WTC11 (cell line): ENCODE measurements at regions not wholly inside any gene's neighbourhood (a gene's known extent, or its start where the extent isn't known, plus 50 kb on each side); places are given as distances from the start of the nearest gene placed in this dataset.

Experiments used
- ATAC-seq: fragments of 200-7000 bp; cut with Tn5 transposase; 2 replicates; pipeline ENCODE4 v1.10.0; 2021; ENCODE audit warnings: mild to moderate bottlenecking, moderate library complexity
- CTCF ChIA-PET: fragments of 300-600 bp; sonication (Branson Sonifier 250); formaldehyde crosslinking; loops from one replicate; lab custom pipeline; 2021; ENCODE audit warnings: antibody characterized with exemption; lab: Charles Lee
- POLR2A ChIA-PET: fragments of 350-600 bp; sonication (Branson Sonifier 250); formaldehyde crosslinking; loops from one replicate; lab custom pipeline; 2021; ENCODE audit warnings: antibody characterized with exemption; lab: Charles Lee
- DNase-seq: peaks from one replicate; pipeline ENCODE4 v3.0.0; 2021; ENCODE audit warnings: low spot score
- H3K27ac Mint-ChIP-seq: 2 replicates; pipeline ENCODE4 v1.8.0; 2021; ENCODE audit warnings: mixed read lengths
- H3K27me3 Mint-ChIP-seq: 2 replicates; pipeline ENCODE4 v1.8.0; 2021; ENCODE audit warnings: low read depth, mild to moderate bottlenecking, moderate library complexity, mixed read lengths
- H3K36me3 Mint-ChIP-seq: 2 replicates; pipeline ENCODE4 v1.8.0; 2021; ENCODE audit warnings: mixed read lengths
- H3K4me1 Mint-ChIP-seq: 2 replicates; pipeline ENCODE4 v1.8.0; 2022; ENCODE audit warnings: mixed read lengths
- H3K4me3 Mint-ChIP-seq: 2 replicates; pipeline ENCODE4 v1.8.0; 2021; ENCODE audit warnings: mild to moderate bottlenecking, moderate library complexity, mixed read lengths
- H3K9me3 Mint-ChIP-seq: 2 replicates; pipeline ENCODE4 v1.8.0; 2021; ENCODE audit warnings: mixed read lengths
- CREM ChIP-seq: sonication (generic); formaldehyde crosslinking; IDR thresholded peaks from 2 replicates; pipeline ENCODE4 v1.8.1; 2022; ENCODE audit warnings: mild to moderate bottlenecking, missing genetic modification reagents, moderate library complexity
- GABPB1 ChIP-seq: sonication (generic); formaldehyde crosslinking; IDR thresholded peaks from 2 replicates; pipeline ENCODE4 v1.8.1; 2023; ENCODE audit warnings: mild to moderate bottlenecking, missing genetic modification reagents
- IRF2 ChIP-seq: sonication (generic); formaldehyde crosslinking; IDR thresholded peaks from 2 replicates; pipeline ENCODE4 v1.8.0; 2022; ENCODE audit warnings: low read depth, missing genetic modification reagents, borderline replicate concordance
- MXD4 ChIP-seq: fragments of 250-450 bp; sonication (Bioruptor Pico); IDR thresholded peaks from 2 replicates; pipeline ENCODE4 v1.8.0; 2021; ENCODE audit warnings: mild to moderate bottlenecking, moderate library complexity, borderline replicate concordance
- NFE2L1 ChIP-seq: sonication (generic); formaldehyde crosslinking; IDR thresholded peaks from 2 replicates; pipeline ENCODE4 v1.8.1; 2023; ENCODE audit warnings: missing genetic modification reagents
- NR1H2 ChIP-seq: sonication (generic); formaldehyde crosslinking; IDR thresholded peaks from 2 replicates; pipeline ENCODE4 v1.9.0; 2021; ENCODE audit warnings: mild to moderate bottlenecking, moderate library complexity, missing genetic modification reagents
- NR2C2 ChIP-seq: sonication (generic); formaldehyde crosslinking; IDR thresholded peaks from 2 replicates; pipeline ENCODE4 v1.8.0; 2022; ENCODE audit warnings: mild to moderate bottlenecking, missing genetic modification reagents
- RELA ChIP-seq: sonication (generic); formaldehyde crosslinking; IDR thresholded peaks from 2 replicates; pipeline ENCODE4 v1.8.1; 2022; ENCODE audit warnings: missing genetic modification reagents, mild to moderate bottlenecking, borderline replicate concordance
- RORB ChIP-seq: fragments of 250-450 bp; sonication (Bioruptor Pico); IDR thresholded peaks from 2 replicates; pipeline ENCODE4 v1.9.0; 2021; ENCODE audit warnings: mild to moderate bottlenecking
- SP1 ChIP-seq: sonication (generic); formaldehyde crosslinking; conservative IDR thresholded peaks from 2 replicates; pipeline ENCODE4 v1.8.1; 2022; ENCODE audit warnings: missing genetic modification reagents
- TCF7 ChIP-seq: sonication (generic); formaldehyde crosslinking; IDR thresholded peaks from 2 replicates; pipeline ENCODE4 v1.8.0; 2022; ENCODE audit warnings: mild to moderate bottlenecking, low read depth, missing genetic modification reagents, moderate library complexity
- ZBTB21 ChIP-seq: sonication (generic); formaldehyde crosslinking; IDR thresholded peaks from 2 replicates; pipeline ENCODE4 v1.8.1; 2023; ENCODE audit warnings: mild to moderate bottlenecking, missing genetic modification reagents, borderline replicate concordance
- ZNF138 ChIP-seq: sonication (generic); formaldehyde crosslinking; conservative IDR thresholded peaks from 2 replicates; pipeline ENCODE4 v1.8.1; 2022; ENCODE audit warnings: mild to moderate bottlenecking, moderate library complexity, missing genetic modification reagents
- ZNF232 ChIP-seq: sonication (generic); formaldehyde crosslinking; IDR thresholded peaks from 2 replicates; pipeline ENCODE4 v1.8.0; 2022; ENCODE audit warnings: mild to moderate bottlenecking, missing genetic modification reagents
- ZNF396 ChIP-seq: fragments of 250-450 bp; sonication (Bioruptor Pico); IDR thresholded peaks from 2 replicates; pipeline ENCODE4 v1.8.0; 2021; ENCODE audit warnings: mild to moderate bottlenecking, moderate library complexity, borderline replicate concordance
- TF ChIP-seq, protein P1 (sequence below): fragments of 250-450 bp; sonication (Bioruptor Pico); IDR thresholded peaks from 2 replicates; pipeline ENCODE4 v1.8.0; 2021; ENCODE audit warnings: mild to moderate bottlenecking
- TF ChIP-seq, protein P2 (sequence below): sonication (generic); formaldehyde crosslinking; IDR thresholded peaks from 2 replicates; pipeline ENCODE4 v1.8.0; 2023; ENCODE audit warnings: missing genetic modification reagents, mild to moderate bottlenecking, borderline replicate concordance
- TF ChIP-seq, protein P3 (sequence below): sonication (generic); formaldehyde crosslinking; IDR thresholded peaks from 2 replicates; pipeline ENCODE4 v1.8.1; 2022; ENCODE audit warnings: mild to moderate bottlenecking, missing genetic modification reagents, moderate library complexity, borderline replicate concordance
- TF ChIP-seq, protein P4 (sequence below): sonication (generic); formaldehyde crosslinking; IDR thresholded peaks from 2 replicates; pipeline ENCODE4 v1.8.1; 2022; ENCODE audit warnings: missing genetic modification reagents, borderline replicate concordance

DNA sequence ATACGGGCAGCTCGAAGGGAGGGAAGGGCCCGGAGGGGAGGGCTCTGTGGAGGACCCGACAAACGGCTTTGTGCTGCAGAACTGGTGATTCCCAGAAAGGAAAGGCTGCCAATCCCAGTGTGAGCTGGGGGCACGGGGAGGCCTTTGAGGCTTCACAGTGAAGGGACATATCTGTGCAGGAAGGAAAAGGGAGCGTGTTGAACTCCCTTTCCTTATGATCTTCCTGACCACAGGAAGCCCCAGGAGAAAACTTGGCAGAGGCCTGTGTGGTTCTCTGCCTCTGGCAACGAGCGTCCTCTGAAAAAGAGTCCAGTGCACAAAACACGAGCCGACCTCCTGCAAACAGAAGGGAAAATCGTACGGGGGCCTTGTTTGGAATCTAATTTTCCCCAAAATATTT, 683.5 kb upstream of the SALL3 start:
- TF ChIP-seq SP1 (CRISPR knock-in tag) (no peak), TCF7 (CRISPR knock-in tag) (no peak), RORB (CRISPR knock-in tag) (no peak), NR2C2 (CRISPR knock-in tag) (no peak), ZNF396 (CRISPR knock-in tag) (no peak), GABPB1 (CRISPR knock-in tag) (no peak), NR1H2 (CRISPR knock-in tag) (no peak), ZNF138 (CRISPR knock-in tag) (no peak), NFE2L1 (CRISPR knock-in tag) (no peak), RELA (CRISPR knock-in tag) (no peak)
- TF ChIP-seq, protein P1, sequence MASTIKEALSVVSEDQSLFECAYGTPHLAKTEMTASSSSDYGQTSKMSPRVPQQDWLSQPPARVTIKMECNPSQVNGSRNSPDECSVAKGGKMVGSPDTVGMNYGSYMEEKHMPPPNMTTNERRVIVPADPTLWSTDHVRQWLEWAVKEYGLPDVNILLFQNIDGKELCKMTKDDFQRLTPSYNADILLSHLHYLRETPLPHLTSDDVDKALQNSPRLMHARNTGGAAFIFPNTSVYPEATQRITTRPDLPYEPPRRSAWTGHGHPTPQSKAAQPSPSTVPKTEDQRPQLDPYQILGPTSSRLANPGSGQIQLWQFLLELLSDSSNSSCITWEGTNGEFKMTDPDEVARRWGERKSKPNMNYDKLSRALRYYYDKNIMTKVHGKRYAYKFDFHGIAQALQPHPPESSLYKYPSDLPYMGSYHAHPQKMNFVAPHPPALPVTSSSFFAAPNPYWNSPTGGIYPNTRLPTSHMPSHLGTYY: no peak
- TF ChIP-seq, protein P2, sequence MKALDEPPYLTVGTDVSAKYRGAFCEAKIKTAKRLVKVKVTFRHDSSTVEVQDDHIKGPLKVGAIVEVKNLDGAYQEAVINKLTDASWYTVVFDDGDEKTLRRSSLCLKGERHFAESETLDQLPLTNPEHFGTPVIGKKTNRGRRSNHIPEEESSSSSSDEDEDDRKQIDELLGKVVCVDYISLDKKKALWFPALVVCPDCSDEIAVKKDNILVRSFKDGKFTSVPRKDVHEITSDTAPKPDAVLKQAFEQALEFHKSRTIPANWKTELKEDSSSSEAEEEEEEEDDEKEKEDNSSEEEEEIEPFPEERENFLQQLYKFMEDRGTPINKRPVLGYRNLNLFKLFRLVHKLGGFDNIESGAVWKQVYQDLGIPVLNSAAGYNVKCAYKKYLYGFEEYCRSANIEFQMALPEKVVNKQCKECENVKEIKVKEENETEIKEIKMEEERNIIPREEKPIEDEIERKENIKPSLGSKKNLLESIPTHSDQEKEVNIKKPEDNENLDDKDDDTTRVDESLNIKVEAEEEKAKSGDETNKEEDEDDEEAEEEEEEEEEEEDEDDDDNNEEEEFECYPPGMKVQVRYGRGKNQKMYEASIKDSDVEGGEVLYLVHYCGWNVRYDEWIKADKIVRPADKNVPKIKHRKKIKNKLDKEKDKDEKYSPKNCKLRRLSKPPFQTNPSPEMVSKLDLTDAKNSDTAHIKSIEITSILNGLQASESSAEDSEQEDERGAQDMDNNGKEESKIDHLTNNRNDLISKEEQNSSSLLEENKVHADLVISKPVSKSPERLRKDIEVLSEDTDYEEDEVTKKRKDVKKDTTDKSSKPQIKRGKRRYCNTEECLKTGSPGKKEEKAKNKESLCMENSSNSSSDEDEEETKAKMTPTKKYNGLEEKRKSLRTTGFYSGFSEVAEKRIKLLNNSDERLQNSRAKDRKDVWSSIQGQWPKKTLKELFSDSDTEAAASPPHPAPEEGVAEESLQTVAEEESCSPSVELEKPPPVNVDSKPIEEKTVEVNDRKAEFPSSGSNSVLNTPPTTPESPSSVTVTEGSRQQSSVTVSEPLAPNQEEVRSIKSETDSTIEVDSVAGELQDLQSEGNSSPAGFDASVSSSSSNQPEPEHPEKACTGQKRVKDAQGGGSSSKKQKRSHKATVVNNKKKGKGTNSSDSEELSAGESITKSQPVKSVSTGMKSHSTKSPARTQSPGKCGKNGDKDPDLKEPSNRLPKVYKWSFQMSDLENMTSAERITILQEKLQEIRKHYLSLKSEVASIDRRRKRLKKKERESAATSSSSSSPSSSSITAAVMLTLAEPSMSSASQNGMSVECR: no peak
- TF ChIP-seq, protein P3, sequence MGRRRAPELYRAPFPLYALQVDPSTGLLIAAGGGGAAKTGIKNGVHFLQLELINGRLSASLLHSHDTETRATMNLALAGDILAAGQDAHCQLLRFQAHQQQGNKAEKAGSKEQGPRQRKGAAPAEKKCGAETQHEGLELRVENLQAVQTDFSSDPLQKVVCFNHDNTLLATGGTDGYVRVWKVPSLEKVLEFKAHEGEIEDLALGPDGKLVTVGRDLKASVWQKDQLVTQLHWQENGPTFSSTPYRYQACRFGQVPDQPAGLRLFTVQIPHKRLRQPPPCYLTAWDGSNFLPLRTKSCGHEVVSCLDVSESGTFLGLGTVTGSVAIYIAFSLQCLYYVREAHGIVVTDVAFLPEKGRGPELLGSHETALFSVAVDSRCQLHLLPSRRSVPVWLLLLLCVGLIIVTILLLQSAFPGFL (CRISPR knock-in tag): no peak
- Mint-ChIP-seq H3K36me3 (peaks cover 41% of the 10 kb centered on the region), H3K27me3 (no peaks in the 10 kb centered on the region; the same call in 1 of the 2 replicates), H3K4me1 (peaks cover 27% of the 10 kb centered on the region), H3K4me3 (no peak overlapping the region), H3K9me3 (peaks cover 55% of the 10 kb centered on the region), H3K27ac (no peak overlapping the region)
- ChIA-PET CTCF (interaction anchor here (0.5 kb wide), 1 partner anchor 157 kb away, joined by 3 read pairs; no protein-coding TSS in a partner anchor), POLR2A (no interaction called here)
- DNase-seq: no peak
- no peak for ATAC-seq

DNA sequence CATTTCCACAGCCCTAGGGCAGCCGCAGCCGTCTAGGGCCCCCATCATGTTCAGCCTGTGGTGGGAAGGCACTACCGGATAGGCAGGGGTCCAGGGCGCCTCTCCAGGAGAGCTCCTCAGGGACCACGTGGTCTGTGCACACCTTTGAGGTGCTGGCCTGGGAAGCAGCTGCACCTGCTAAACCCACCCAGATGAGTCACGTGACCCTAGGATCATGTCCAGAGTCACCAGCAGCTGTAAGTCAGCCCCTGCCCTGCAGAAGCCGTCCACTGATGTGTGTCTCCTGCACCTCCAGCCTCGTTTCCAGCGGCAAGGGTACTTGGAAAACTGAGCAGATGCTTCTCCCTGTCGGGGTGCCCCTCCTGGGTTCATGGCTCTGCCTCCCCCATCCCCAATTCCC, 682.6 kb upstream of the SALL3 start:
- ChIA-PET CTCF (no interaction called here), POLR2A (no interaction called here)
- Mint-ChIP-seq H3K27me3 (no peaks in the 10 kb centered on the region; the same call in 1 of the 2 replicates), H3K36me3 (peaks cover 38% of the 10 kb centered on the region), H3K9me3 (peaks cover 51% of the 10 kb centered on the region), H3K4me1 (peaks cover 32% of the 10 kb centered on the region), H3K27ac (no peak overlapping the region), H3K4me3 (no peak overlapping the region)
- DNase-seq (no peak), ATAC-seq (no peak)
- TF ChIP-seq MXD4 (CRISPR knock-in tag) (no peak), ZNF232 (CRISPR knock-in tag) (no peak), ZBTB21 (no peak), IRF2 (no peak), CREM (CRISPR knock-in tag) (no peak)
- TF ChIP-seq, protein P4, sequence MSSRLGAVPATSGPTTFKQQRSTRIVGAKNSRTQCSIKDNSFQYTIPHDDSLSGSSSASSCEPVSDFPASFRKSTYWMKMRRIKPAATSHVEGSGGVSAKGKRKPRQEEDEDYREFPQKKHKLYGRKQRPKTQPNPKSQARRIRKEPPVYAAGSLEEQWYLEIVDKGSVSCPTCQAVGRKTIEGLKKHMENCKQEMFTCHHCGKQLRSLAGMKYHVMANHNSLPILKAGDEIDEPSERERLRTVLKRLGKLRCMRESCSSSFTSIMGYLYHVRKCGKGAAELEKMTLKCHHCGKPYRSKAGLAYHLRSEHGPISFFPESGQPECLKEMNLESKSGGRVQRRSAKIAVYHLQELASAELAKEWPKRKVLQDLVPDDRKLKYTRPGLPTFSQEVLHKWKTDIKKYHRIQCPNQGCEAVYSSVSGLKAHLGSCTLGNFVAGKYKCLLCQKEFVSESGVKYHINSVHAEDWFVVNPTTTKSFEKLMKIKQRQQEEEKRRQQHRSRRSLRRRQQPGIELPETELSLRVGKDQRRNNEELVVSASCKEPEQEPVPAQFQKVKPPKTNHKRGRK (CRISPR knock-in tag): no peak
